MM.1S (cell line): ENCODE measurements at regions not wholly inside any gene's neighbourhood (a gene's known extent, or its start where the extent isn't known, plus 50 kb on each side); places are given as distances from the start of the nearest gene placed in this dataset.

Experiments
- DNase-seq: peaks from one replicate; pipeline ENCODE4 v3.0.0-alpha.2; 2015
- H2AFZ ChIP-seq: fragments of 300-600 bp; sonication (generic); 2 replicates; pipeline ENCODE4 v1.6.0; 2016; ENCODE audit warnings: antibody characterized with exemption, low read length
- H3F3A ChIP-seq: fragments of 300-600 bp; sonication (generic); 2 replicates; pipeline ENCODE4 v1.6.1; 2016; ENCODE audit warnings: mild to moderate bottlenecking, antibody characterized with exemption, low read length, moderate library complexity, mixed read lengths; ENCODE audit not compliant: insufficient read depth
- H3K27ac ChIP-seq: fragments of 300-600 bp; sonication (generic); 2 replicates; pipeline ENCODE4 v1.5.1; 2016; ENCODE audit warnings: mild to moderate bottlenecking, low read length
- H3K27me3 ChIP-seq: fragments of 300-600 bp; sonication (generic); replicated peaks from 2 replicates; pipeline ENCODE4 v1.6.0; 2016; ENCODE audit warnings: low read length; ENCODE audit not compliant: insufficient read depth
- H3K36me3 ChIP-seq: fragments of 300-600 bp; sonication (generic); replicated peaks from 2 replicates; pipeline ENCODE4 v1.6.1; 2016; ENCODE audit warnings: mild to moderate bottlenecking, low read length, mixed read lengths; ENCODE audit not compliant: insufficient read depth
- H3K4me1 ChIP-seq: fragments of 300-600 bp; sonication (generic); 2 replicates; pipeline ENCODE4 v1.6.1; 2016; ENCODE audit warnings: low read length, mixed read lengths
- H3K4me2 ChIP-seq: fragments of 300-600 bp; sonication (generic); 2 replicates; pipeline ENCODE4 v1.6.0; 2016; ENCODE audit warnings: low read depth, low read length
- H3K4me3 ChIP-seq: fragments of 300-600 bp; sonication (generic); 2 replicates; pipeline ENCODE4 v1.5.1; 2016; ENCODE audit warnings: low read length, mixed read lengths
- H3K79me2 ChIP-seq: fragments of 300-600 bp; sonication (generic); 2 replicates; pipeline ENCODE4 v1.6.1; 2016; ENCODE audit warnings: mixed run types, low read length, mixed read lengths
- H3K9ac ChIP-seq: fragments of 300-600 bp; sonication (generic); 2 replicates; pipeline ENCODE4 v1.6.1; 2016; ENCODE audit warnings: low read length, mixed read lengths
- H3K9me2 ChIP-seq: fragments of 300-600 bp; sonication (generic); replicated peaks from 2 replicates; pipeline ENCODE4 v1.6.1; 2016; ENCODE audit warnings: mild to moderate bottlenecking, low read length, mixed read lengths; ENCODE audit not compliant: insufficient read depth
- H3K9me3 ChIP-seq: fragments of 300-600 bp; sonication (generic); replicated peaks from 2 replicates; pipeline ENCODE4 v1.6.1; 2016; ENCODE audit warnings: mild to moderate bottlenecking, low read length, mixed read lengths; ENCODE audit not compliant: insufficient read depth
- H4K20me1 ChIP-seq: fragments of 300-600 bp; sonication (generic); 2 replicates; pipeline ENCODE4 v1.6.1; 2016; ENCODE audit warnings: mild to moderate bottlenecking, low read length, moderate library complexity, mixed read lengths; ENCODE audit not compliant: insufficient read depth
- CTCF ChIP-seq: fragments of 300-600 bp; sonication (generic); IDR thresholded peaks from 2 replicates; pipeline ENCODE4 v1.5.1; 2016; ENCODE audit warnings: antibody characterized with exemption, low read length, mixed read lengths
- EZH2 ChIP-seq: fragments of 300-600 bp; sonication (generic); optimal IDR thresholded peaks from 2 replicates; pipeline ENCODE3; 2017; ENCODE audit warnings: low read depth, mild to moderate bottlenecking, antibody characterized with exemption, low read length, mixed read lengths
- EZH2phosphoT487 ChIP-seq: fragments of 300-600 bp; sonication (generic); IDR thresholded peaks from 2 replicates; pipeline ENCODE4 v1.6.1; 2018; ENCODE audit warnings: antibody characterized with exemption, low read length

- H3K27ac ChIP-seq, result no peak overlapping the region
- H4K20me1 ChIP-seq, result no peaks in the 10 kb centered on the region
- H3K4me1 ChIP-seq, result no peaks in the 10 kb centered on the region
- no peak overlapping the region for H3K4me3 ChIP-seq
- no peaks in the 10 kb centered on the region for H3K27me3 ChIP-seq
- no peak overlapping the region for H3K4me2 ChIP-seq
- H3K79me2 ChIP-seq, result no peaks in the 10 kb centered on the region
- no peaks in the 10 kb centered on the region for H3K36me3 ChIP-seq
- DNase-seq, result no peak
- H3K9ac ChIP-seq, result no peak overlapping the region
- H2AFZ ChIP-seq, result no peak overlapping the region
- TF ChIP-seq CTCF (no peak), EZH2 (no peak), EZH2phosphoT487 (no peak)
- no peaks in the 10 kb centered on the region for H3K9me3 ChIP-seq
- no peaks in the 10 kb centered on the region for H3K9me2 ChIP-seq
- H3F3A ChIP-seq, result no peaks in the 10 kb centered on the region
Observed at GRCh38 chr3:162569314-162569713, 1072.7 kb downstream of the OTOL1 start.

- no peak overlapping the region for H2AFZ ChIP-seq
Observed at GRCh38 chr3:162584986-162585385, 1088.4 kb downstream of the OTOL1 start.

GRCh38 chr3:162586591-162586990 lies 1090.0 kb downstream of the OTOL1 start:
- no peaks in the 10 kb centered on the region for H3K9me3 ChIP-seq
- TF ChIP-seq EZH2phosphoT487 (no peak), CTCF (no peak), EZH2 (no peak)
- no peak overlapping the region for H2AFZ ChIP-seq
- peaks cover 13% of the 10 kb centered on the region for H3F3A ChIP-seq
- DNase-seq, result no peak
- H3K79me2 ChIP-seq, result no peaks in the 10 kb centered on the region
- H3K4me1 ChIP-seq, result 0 out of 2 replicates have a peak, but pooled peaks cover 5% of the 10 kb centered on the region
- H3K36me3 ChIP-seq, result no peaks in the 10 kb centered on the region
- H4K20me1 ChIP-seq, result no peaks in the 10 kb centered on the region
- no peak overlapping the region for H3K9ac ChIP-seq
- no peaks in the 10 kb centered on the region for H3K27me3 ChIP-seq
- no peak overlapping the region for H3K27ac ChIP-seq
- no peaks in the 10 kb centered on the region for H3K9me2 ChIP-seq
- H3K4me2 ChIP-seq, result no peak overlapping the region
- H3K4me3 ChIP-seq, result no peak overlapping the region

More at GRCh38 chr3:162584986-162585385, 1088.4 kb downstream of the OTOL1 start:
- H3K27me3 ChIP-seq, result no peaks in the 10 kb centered on the region
- no peaks in the 10 kb centered on the region for H3K79me2 ChIP-seq
- no peak overlapping the region for H3K27ac ChIP-seq
- peaks cover 3% of the 10 kb centered on the region; the same call in 1 of the 2 replicates for H3F3A ChIP-seq
- H3K4me1 ChIP-seq, result no peaks in the 10 kb centered on the region
- H3K9me2 ChIP-seq, result no peaks in the 10 kb centered on the region
- H3K9ac ChIP-seq, result no peak overlapping the region
- no peak for TF ChIP-seq CTCF
- no peak for TF ChIP-seq EZH2phosphoT487
- no peak for TF ChIP-seq EZH2
- no peak for DNase-seq
- H3K36me3 ChIP-seq, result no peaks in the 10 kb centered on the region
- no peaks in the 10 kb centered on the region for H4K20me1 ChIP-seq
- no peaks in the 10 kb centered on the region for H3K9me3 ChIP-seq
- no peak overlapping the region for H3K4me2 ChIP-seq
- no peak overlapping the region for H3K4me3 ChIP-seq
